Raji (cell line): ENCODE measurements at regions not wholly inside any gene's neighbourhood (a gene's known extent, or its start where the extent isn't known, plus 50 kb on each side); places are given as distances from the start of the nearest gene placed in this dataset.

ENCODE experiments used
- POLR2A ChIP-seq: IDR thresholded peaks from 2 replicates; pipeline ENCODE4 v1.6.1; 2011; ENCODE audit warnings: low read depth, low read length, control low read depth; ENCODE audit not compliant: insufficient read depth

- no peak for TF ChIP-seq POLR2A
Observed at GRCh38 chr13:40275155-40275554, 391.3 kb downstream of the FOXO1 start.

DNA sequence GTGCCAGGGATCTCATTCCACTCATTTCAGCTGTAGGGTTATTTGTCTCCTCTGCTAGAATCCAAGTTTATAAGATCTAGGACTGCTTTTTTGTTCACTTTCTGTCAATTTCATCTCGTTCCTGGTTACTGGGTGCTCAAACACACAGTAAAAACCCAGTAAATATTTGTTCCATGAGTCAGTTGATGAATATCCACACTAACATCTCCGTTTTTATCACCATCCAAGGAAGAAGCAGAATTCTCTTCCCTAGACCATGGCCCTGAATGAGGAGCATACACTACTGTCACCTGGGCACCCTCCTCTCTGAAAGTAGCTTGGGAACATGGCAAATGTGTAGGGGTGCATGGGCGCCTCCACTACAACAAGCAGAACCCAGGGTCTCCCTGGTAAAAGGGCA, 390.8 kb downstream of the FOXO1 start:
- no peak for TF ChIP-seq POLR2A

DNA sequence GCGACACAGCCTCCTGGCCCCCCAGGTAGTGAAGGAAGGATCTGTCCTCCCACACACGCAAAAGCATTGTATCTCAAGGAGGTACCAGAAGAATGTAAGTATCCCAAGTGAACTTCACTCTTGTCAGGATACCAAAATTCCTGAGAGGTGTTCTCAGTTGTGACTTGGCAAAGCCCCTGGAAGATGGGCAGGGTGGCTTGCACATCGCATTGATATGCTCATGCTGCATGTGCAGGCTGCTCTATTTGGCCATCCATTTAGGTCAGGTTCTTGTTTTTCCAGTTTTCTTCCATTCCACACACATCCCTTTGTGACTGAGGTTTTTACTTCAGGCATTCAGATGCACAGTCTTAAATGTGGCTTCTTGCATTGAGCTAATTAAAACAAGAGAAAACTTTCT, 382.8 kb downstream of the FOXO1 start:
- no peak for TF ChIP-seq POLR2A

GRCh38 chr13:40285634-40286033, 380.8 kb downstream of the FOXO1 start:
- TF ChIP-seq POLR2A = no peak

DNA sequence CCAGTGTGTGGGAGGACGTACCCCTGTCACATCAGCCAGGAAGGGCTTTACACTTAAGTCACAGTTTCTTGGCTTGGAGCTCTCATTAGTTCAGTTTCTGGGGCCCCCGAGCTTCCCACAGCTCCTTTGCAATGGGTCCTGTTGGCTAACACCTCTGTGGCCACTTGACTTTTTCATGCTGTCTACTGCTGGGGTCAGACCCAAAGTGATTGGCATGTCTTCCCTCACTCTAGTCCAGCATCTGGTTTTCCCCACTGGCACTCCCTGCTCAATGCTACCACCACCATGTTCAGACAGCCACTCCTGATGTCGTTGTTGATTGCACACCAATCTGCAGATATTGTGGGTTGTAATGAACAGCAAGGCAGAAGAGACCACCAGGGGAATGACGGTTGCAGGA, 379.0 kb downstream of the FOXO1 start:
- no peak for TF ChIP-seq POLR2A

GRCh38 chr13:40288259-40288658, 378.2 kb downstream of the FOXO1 start:
- no peak for TF ChIP-seq POLR2A

GRCh38 chr13:40290758-40291157, 375.7 kb downstream of the FOXO1 start:
- TF ChIP-seq POLR2A = no peak

DNA sequence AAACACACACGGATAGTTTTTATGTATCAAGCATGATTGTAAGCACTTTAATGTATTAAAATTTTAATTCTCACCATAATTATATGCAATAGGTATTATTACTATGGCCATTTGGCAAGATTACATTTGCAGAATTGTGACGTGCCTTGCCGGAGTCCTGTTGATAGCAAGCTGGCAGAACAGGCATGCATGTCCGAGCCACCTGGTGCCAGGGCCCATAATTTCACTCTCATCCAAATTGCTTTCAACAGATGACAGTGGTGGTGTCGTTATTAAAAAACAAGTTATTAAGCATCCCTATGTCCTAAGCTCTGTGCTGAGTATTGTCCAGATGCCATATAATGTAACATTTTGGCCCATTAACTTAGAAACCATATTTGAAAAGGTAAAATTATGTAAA, 374.3 kb downstream of the FOXO1 start:
- no peak for TF ChIP-seq POLR2A

- TF ChIP-seq POLR2A = no peak
Observed at GRCh38 chr13:40292536-40292935, 373.9 kb downstream of the FOXO1 start.

DNA sequence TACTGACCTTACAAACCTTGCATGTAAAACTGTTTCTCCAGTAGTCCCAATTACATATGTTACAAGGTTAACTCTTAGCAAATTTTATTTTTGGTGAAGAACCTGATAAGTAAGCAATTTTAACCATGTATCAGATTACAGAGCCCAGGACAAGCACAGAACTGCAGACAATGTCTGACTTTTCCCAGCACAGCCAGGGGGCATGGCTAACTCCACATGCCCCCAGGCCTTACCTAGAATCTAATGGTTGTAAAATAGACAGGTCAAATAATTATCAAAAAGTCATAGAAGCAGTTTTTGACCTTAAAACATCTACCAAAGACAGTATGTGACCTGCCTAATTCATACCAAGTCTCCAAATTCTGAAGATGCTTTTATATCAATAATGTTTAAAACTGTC, 364.1 kb downstream of the FOXO1 start:
- TF ChIP-seq POLR2A = no peak

DNA sequence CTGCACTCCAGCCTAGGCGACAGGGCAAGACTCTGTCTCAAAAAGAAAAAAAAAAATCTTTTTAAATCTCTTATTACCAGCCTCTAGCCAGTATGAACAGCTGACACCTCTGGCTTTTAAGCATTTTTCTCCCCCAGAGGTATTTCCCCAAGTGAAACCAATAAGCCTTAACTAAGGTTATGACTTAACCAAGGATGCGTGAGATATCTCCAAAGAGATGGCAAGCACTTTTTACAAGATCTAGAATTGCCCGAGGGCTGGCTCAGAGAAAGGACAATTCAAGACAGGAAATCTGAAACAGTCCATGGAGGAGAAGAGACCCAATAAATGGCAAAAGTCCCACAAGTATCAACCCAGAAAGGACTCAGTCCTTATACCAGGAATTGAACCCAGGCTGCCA, 362.1 kb downstream of the FOXO1 start:
- no peak for TF ChIP-seq POLR2A

GRCh38 chr13:40306817-40307216, 359.6 kb downstream of the FOXO1 start:
- TF ChIP-seq POLR2A = no peak

DNA sequence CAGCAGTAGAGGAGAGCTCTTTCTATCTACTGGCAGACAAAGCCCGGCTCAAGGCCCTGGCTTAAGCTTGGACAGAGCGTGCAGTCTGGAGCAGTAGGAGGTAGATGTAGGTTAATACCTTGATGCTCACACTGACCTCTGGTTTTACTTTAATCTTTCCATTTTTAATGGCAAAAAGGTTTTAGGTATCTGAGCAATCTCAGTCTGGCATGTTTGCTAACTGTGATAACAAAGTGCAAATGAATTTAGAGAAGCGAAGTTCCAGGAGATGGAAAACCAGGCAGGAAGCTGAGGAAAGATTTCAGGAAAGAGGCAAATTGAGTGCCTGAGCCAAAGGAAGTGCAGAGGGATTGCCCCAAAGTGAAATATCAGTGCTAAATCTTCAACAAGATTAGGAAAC, 356.6 kb downstream of the FOXO1 start:
- no peak for TF ChIP-seq POLR2A

DNA sequence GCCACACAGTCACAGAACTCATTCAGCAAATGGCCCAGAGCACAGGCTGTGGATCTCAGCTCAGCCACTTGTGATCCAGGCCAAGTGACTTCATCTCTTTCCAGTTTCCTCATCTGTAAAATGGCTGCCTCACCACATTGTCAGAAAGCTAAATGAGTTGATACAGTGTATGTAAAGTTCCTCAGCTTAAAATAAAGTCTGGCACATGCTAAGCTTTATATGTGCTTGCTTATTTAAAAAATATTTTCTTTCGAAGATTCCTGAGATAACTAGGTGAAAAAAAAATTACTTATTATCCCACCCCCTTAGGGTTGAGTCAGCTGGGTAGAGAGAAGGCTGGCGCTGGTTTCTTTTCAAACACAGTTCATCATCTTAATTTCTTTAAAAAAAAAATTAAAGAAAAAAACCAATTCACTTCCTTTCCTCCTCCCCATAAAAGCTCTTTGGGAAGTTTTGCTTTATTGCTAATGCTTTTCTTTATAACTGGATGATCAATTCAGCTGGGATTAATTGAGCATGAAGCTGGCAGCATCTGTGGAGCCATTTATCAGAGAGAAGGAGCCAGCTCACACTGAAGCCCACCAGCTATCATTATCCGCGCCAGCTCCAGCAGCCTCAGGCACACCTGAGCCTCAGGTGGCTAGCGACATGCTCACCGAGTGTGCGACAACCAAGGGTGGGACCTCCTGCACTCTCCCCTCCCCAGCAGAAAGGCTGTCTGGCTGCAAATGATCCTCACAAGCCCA, 354.9 kb downstream of the FOXO1 start:
- no peak for TF ChIP-seq POLR2A

DNA sequence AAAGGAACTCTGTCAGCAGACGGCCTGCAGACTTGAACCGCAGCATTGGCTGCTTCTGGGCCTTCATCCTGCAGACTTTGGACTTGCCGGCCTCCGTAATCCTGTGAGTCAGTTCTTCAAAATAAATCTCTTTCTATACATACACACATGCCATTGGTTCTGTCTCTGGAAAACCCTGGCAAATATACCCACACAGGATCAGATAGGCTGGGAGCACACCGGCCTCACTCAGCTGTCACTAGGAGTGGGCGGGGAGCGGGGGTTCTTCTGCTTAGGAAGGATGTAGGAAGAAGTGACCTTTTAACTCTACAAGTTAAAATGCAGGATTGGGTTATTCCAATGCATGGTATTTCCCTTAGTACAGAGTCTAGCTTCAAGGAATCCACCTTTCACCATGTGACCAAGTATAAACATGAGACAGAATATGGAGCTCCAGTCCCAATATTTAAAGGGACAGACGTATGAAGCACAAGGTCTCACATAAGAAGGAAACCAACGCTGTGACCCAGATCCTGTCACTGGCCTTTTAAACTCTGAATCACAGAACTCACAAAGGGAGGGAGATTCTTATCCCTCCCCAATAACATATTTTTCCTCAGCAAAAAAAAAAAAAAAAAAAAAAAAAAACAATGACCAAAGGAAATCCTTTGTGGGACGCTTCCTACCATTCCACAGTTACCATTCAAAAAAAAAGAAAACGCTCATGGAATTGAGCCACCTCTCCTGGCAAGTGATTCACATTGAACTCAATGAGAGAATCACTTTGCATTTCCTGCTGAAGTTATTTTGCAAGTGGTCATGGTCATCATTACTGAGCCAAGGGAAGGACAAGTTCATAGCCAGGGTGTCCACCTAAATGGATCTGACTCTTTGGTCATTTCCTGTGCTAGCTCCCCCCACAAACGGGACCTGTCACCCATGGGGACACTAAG, 352.9 kb downstream of the FOXO1 start:
- no peak for TF ChIP-seq POLR2A

DNA sequence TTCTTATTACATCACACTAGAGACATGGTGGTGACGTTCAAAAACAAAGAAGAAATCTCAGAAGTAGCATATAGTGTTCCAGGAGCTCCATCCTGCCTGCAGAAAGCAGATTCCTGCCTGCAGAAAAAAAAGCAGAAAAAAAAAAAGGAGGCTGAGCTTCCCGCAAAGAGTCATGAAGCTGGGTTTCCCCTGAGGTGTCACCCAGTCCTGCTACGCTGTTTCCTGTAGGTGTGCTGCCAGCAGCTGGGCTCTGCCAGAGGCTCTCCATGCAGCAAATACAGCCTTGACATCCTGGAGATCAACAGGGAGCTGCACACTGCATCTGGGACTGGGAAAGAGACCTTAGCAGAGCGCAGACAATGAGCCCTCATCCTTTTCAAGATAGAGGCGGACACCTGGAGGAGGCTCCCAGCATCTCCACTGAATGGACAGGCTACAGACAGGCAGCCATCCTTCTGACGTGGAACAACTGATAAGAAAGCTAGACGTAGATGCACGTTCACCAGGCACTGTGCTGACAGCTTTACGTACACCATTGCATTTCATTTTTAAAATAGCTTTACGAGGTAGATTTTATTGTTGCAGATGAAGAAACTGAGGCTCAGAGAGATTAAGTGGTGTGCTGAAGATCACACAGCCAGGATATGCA, 350.9 kb downstream of the FOXO1 start:
- no peak for TF ChIP-seq POLR2A
